Lung (tissue), 11 donors: ENCODE measurements at regions not wholly inside any gene's neighbourhood (a gene's known extent, or its start where the extent isn't known, plus 50 kb on each side); places are given as distances from the start of the nearest gene placed in this dataset.

Experiments used
- ATAC-seq: fragments of 200-7000 bp; cut with Tn5 transposase; one replicate; pipeline ENCODE4 v1.9.1; 2020; ENCODE audit warnings: moderate number of reproducible peaks; ENCODE audit not compliant: insufficient read depth, low FRiP score
- DNase-seq, 3 donors: peaks; one replicate each; pipeline ENCODE4 v3.0.0-alpha.2; 2013 to 2017
- H3K27ac ChIP-seq, 2 donors: one replicate each; pipeline ENCODE4 v1.5.1; 2013; ENCODE audit warnings: mild to moderate bottlenecking in 2 of 2, moderate library complexity in 2 of 2, control low read depth in 1 of 2, inconsistent platforms in 1 of 2, low read depth in 1 of 2, low read length in 1 of 2
- H3K27me3 ChIP-seq, 3 donors: one replicate each; pipeline ENCODE4 v1.5.1; 2013; ENCODE audit warnings: low read length in 2 of 3; ENCODE audit not compliant: control insufficient read depth in 3 of 3, insufficient read depth in 3 of 3
- H3K36me3 ChIP-seq, 4 donors: one replicate each; pipeline ENCODE4 v1.5.1; 2013; ENCODE audit warnings: low read length in 4 of 4, mild to moderate bottlenecking in 1 of 4, moderate library complexity in 1 of 4; ENCODE audit not compliant: control insufficient read depth in 4 of 4, insufficient read depth in 4 of 4
- H3K4me1 ChIP-seq, 5 donors: one replicate each; pipeline ENCODE4 v1.5.1; 2013; ENCODE audit warnings: low read length in 5 of 5, mild to moderate bottlenecking in 2 of 5, moderate library complexity in 1 of 5; ENCODE audit not compliant: control insufficient read depth in 5 of 5, insufficient read depth in 5 of 5
- H3K4me3 ChIP-seq: one replicate; pipeline ENCODE4 v1.5.1; 2013; ENCODE audit warnings: mild to moderate bottlenecking, control low read depth, moderate library complexity
- H3K9ac ChIP-seq, 2 donors: one replicate each; pipeline ENCODE4 v1.5.1; 2013; ENCODE audit warnings: low read length in 2 of 2, control low read depth in 1 of 2; ENCODE audit not compliant: insufficient read depth in 1 of 2
- H3K9me3 ChIP-seq, 4 donors: one replicate each; pipeline ENCODE4 v1.5.1; 2013; ENCODE audit warnings: low read length in 3 of 4, mild to moderate bottlenecking in 1 of 4, moderate library complexity in 1 of 4; ENCODE audit not compliant: control insufficient read depth in 4 of 4, insufficient read depth in 3 of 4
- CTCF ChIP-seq: IDR thresholded peaks from 2 replicates; pipeline ENCODE4 v1.5.1; 2012; ENCODE audit warnings: mild to moderate bottlenecking; ENCODE audit errors: control extremely low read depth, extremely low read depth
- whole genome bisulfite sequencing, 2 donors: extraction: QIAGEN DNeasy Blood & Tissue Kit; methylation state at CpG; one replicate each; pipeline ENCODE4 v1.1.7; 2013; 5-methylcytosine and 5-hydroxymethylcytosine counted together
- donor health status: control.
- donor health status: control.
- donor health status: Bipolar disorder and iron deficiency.
- donor health status: healthy.
- donor health status: DM: yes; HTN: yes; CAD: no.

- no peaks in the 10 kb centered on the region for H3K36me3 ChIP-seq
- no peaks in the 10 kb centered on the region for H3K4me1 ChIP-seq
- no peak overlapping the region for H3K9ac ChIP-seq
- no peak for TF ChIP-seq CTCF
- H3K27me3 ChIP-seq, result no peaks in the 10 kb centered on the region
- DNase-seq (no peak), ATAC-seq (no peak)
- WGBS, 2 donors, result 78 to 85% methylated on average over 2 of the region's 2 CpGs
- H3K27ac ChIP-seq, result no peak overlapping the region
- H3K4me3 ChIP-seq, result no peak overlapping the region
- peaks cover 0 to 5% (median 2%) of the 10 kb centered on the region in 4 donors for H3K9me3 ChIP-seq
These were observed 256.6 kb upstream of the ACVR2A start for GRCh38 chr2:147588191-147588590.

DNA sequence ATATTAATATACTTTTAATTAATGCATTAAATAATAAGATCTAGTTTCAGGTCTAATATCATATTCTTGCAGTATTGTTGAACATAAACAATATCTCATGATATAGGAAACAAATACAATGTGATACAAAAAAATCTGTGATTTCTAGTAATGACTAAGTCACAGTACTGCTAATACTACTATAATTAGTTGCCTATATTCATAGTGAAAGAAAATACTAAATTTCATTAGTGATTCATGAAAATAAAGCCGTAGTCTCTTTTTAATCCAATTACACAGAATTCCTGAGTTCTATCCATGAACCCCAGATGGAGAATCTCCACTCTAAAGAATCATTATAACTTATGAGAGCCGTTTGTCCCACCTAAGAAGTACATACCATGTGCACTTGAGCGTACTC, 266.3 kb upstream of the ACVR2A start:
- H3K9me3 ChIP-seq, result peaks cover 0 to 3% (median 0%) of the 10 kb centered on the region in 4 donors
- WGBS, 2 donors, result 87 to 98% methylated on average over 3 of the region's 3 CpGs
- DNase-seq, result no peak

DNA sequence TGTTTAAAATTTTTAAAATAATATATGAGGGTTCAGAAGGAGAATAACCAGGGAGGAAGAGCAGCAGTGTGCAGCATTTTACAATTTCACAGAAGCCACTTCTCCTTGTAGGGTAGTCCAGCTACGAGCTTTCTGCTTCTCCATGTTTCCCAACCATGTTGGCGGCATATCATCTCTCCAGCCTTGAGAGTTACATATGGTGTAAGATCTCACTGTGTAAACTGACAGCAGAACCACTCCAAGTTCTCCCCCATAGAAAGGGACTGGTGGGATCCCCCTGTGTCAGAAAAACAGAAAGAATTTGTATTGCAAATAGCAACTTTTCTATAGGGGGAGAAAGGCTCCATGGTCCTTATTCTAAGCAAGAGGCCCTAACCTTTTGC, 266.8 kb upstream of the ACVR2A start:
- ATAC-seq, result no peak
- Histone ChIP-seq H3K4me3 (no peak overlapping the region), H3K9me3 (peaks cover 0 to 3% (median 0%) of the 10 kb centered on the region in 4 donors), H3K4me1 (no peaks in the 10 kb centered on the region), H3K27me3 (no peaks in the 10 kb centered on the region), H3K36me3 (no peaks in the 10 kb centered on the region), H3K27ac (no peak overlapping the region), H3K9ac (no peak overlapping the region)
- 71 to 82% methylated on average over 2 of the region's 2 CpGs for WGBS, 2 donors
- no peak for DNase-seq
- no peak for TF ChIP-seq CTCF

More for the DNA sequence above, 266.3 kb upstream of the ACVR2A start:
- ATAC-seq, result no peak
- Histone ChIP-seq H3K4me3 (no peak overlapping the region), H3K9ac (no peak overlapping the region), H3K4me1 (no peaks in the 10 kb centered on the region), H3K27me3 (no peaks in the 10 kb centered on the region), H3K27ac (no peak overlapping the region), H3K36me3 (no peaks in the 10 kb centered on the region)
- TF ChIP-seq CTCF, result no peak

- no peak for TF ChIP-seq CTCF
These were observed 267.4 kb upstream of the ACVR2A start for GRCh38 chr2:147577323-147577997.

More at GRCh38 chr2:147577323-147577997, 267.4 kb upstream of the ACVR2A start:
- Histone ChIP-seq H3K9me3 (peaks cover 0 to 1% (median under 1%) of the 10 kb centered on the region in 4 donors), H3K36me3 (no peaks in the 10 kb centered on the region), H3K9ac (no peak overlapping the region), H3K4me3 (no peak overlapping the region), H3K4me1 (no peaks in the 10 kb centered on the region), H3K27ac (no peak overlapping the region), H3K27me3 (no peaks in the 10 kb centered on the region)
- ATAC-seq (no peak), DNase-seq (no peak)
- WGBS, 2 donors, result 74 to 77% methylated on average over 8 of the region's 8 CpGs
